GM10248 (cell line): ENCODE measurements at regions not wholly inside any gene's neighbourhood (a gene's known extent, or its start where the extent isn't known, plus 50 kb on each side); places are given as distances from the start of the nearest gene placed in this dataset.

ENCODE experiments used
- CTCF ChIA-PET: fragments of 300-600 bp; sonication (Branson Sonifier 250); formaldehyde crosslinking; extraction: SDS; loops from one replicate; lab custom pipeline; 2021; ENCODE audit warnings: antibody characterized with exemption; lab: Yijun Ruan, JAX
- POLR2A ChIA-PET: fragments of 350-650 bp; sonication (Branson Sonifier 250); formaldehyde crosslinking; extraction: SDS; loops from one replicate; lab custom pipeline; 2020; ENCODE audit warnings: antibody characterized with exemption; lab: Yijun Ruan, JAX
- DNase-seq: peaks from one replicate; pipeline ENCODE4 v3.0.0; 2012; ENCODE audit errors: extremely low spot score
- TF ChIP-seq, protein P1 (sequence below): IDR thresholded peaks from 2 replicates; pipeline ENCODE4 v1.5.1; 2012; ENCODE audit warnings: mild to moderate bottlenecking, low read depth; ENCODE audit errors: extremely low read depth, missing control alignments, control extremely low read depth

DNA sequence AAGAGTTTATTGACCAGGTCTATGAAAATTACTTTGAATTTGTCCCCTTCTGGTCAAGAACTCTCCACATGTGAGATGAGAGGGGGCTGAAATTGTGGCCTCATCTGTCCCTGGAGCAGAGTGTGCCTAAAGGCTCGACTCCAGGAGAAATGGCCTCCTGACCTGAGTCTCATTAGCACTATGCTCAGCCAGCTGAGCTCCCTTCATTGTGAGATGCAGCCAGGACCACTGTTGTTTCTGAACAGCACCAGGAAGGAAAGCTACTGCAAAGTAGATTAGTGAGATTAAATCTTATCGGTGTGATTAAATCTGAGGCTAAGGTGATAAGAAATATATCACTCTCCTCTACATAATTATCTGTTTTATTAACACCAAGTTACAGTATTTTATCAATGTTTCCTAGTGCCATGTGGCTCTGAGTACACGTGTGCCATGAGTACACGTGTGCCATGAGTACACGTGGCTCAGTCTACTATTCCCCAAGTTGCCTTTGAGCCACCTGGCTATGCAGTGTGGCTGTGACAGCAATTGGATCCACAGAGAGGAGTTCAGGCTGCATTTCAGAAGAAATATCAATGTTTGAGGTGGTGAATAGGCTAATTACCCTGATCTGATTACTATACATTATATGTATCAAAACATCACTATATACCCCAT is 126.9 kb downstream of the IPMK start:
- no peak for DNase-seq
- CTCF ChIA-PET, result no interaction called here
- POLR2A ChIA-PET, result no interaction called here
- TF ChIP-seq, protein P1, sequence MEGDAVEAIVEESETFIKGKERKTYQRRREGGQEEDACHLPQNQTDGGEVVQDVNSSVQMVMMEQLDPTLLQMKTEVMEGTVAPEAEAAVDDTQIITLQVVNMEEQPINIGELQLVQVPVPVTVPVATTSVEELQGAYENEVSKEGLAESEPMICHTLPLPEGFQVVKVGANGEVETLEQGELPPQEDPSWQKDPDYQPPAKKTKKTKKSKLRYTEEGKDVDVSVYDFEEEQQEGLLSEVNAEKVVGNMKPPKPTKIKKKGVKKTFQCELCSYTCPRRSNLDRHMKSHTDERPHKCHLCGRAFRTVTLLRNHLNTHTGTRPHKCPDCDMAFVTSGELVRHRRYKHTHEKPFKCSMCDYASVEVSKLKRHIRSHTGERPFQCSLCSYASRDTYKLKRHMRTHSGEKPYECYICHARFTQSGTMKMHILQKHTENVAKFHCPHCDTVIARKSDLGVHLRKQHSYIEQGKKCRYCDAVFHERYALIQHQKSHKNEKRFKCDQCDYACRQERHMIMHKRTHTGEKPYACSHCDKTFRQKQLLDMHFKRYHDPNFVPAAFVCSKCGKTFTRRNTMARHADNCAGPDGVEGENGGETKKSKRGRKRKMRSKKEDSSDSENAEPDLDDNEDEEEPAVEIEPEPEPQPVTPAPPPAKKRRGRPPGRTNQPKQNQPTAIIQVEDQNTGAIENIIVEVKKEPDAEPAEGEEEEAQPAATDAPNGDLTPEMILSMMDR, result no peak

DNA sequence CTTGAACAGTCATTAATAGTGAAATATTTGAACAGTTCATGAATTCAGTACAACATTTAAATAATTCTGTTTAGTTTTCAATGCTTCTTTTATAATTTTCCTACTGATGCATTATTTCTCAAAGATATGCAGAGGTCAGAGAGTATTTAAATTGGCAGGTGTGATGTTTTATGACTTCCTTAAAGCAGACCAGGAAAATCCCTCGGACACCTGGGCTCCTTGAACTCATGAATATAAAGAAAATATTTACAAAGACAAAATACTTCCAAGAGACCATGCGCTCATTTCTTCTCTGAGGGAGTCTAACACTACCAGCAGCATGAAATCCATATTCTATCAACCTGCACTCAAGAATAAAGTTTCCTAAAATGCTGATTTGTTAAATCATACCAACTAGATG is 127.6 kb downstream of the IPMK start:
- ChIA-PET CTCF (no interaction called here), POLR2A (no interaction called here)
- no peak for DNase-seq
- TF ChIP-seq, protein P1, result no peak

DNA sequence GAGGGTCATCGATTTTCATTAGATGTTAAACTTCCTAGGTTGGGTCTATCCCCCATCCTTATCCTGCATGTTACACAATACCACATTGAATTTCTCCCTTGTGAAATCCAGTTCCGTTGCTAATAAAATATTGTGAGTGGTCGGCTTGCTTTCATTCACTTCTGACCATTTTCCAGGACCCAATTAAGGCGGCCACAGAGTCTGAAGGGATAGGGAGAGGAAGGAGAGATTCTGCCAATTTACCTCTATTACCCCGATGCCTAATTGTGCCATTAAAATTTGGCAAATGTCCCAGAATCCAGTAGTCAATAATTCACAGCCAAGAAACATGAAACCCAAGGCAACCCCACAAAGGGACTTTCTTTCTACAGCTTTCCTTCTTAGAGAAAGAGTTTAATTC is 129.9 kb downstream of the IPMK start:
- DNase-seq, result no peak
- TF ChIP-seq, protein P1, result no peak
- ChIA-PET CTCF (no interaction called here), POLR2A (no interaction called here)

DNA sequence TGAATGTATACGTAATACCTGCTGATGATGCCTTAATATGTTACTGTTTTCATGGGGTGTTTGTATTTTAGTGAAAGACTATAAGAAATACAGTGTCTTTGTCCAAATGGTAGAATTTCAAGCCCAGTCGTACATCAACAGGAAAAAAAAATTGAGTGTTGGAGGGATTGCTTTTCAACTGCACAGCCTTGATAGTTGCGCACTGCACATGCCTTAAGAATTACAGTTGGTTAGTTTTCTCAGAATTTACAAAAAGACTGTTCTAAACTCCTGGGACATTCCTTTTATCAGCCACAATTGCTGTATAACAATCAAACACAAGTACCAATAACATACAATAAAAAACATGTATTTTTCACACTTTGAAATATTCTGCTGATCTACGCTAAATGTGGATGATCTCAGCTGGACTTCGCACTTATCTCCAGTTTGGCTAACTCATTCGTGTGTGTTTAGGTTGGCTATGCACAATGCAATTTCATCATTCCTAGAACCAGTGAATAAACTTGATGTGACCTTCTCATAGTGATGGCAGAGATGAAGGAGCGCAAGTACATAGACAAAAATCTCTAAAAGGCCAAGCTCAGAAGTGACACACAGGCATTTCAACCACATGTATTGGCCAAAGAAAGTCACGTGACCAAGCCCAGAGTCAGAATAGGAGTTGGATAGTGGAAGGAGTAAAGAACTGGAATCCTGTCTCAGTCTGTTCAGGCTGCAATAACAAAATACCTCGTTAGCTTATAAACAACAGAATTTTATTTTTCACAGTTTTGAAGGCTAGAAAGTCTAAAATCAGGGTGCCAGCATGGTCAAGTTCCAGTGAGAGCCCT is 152.3 kb downstream of the IPMK start:
- TF ChIP-seq, protein P1, result no peak
- POLR2A ChIA-PET, result no interaction called here
- DNase-seq, result no peak
- CTCF ChIA-PET, result interaction anchor here (1.2 kb wide), 1 partner anchor 37 kb away, joined by 4 read pairs; no protein-coding TSS in a partner anchor

DNA sequence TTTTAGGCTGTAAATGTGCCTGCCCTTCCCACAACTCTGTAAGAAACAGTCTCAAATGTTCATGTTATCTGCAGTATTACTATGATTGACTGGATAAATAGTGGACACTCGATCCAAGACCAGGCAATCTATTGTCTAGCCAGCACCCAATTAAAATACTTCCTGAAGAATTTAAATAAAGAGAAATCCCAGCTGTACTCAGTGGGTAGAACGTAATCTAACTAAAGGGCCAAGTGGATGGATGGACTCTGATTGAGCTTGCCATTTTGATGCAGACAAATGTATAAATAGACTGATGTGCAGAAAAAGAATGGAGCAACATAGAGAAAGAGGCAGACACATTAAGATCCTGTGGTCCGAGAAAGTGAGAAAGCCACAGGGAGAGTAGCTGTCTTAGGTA is 158.0 kb downstream of the IPMK start:
- CTCF ChIA-PET, result interaction anchor here (2.4 kb wide), 1 partner anchor 12 kb away, joined by 6 read pairs; no protein-coding TSS in a partner anchor
- DNase-seq, result no peak
- TF ChIP-seq, protein P1, result no peak
- POLR2A ChIA-PET, result no interaction called here

DNA sequence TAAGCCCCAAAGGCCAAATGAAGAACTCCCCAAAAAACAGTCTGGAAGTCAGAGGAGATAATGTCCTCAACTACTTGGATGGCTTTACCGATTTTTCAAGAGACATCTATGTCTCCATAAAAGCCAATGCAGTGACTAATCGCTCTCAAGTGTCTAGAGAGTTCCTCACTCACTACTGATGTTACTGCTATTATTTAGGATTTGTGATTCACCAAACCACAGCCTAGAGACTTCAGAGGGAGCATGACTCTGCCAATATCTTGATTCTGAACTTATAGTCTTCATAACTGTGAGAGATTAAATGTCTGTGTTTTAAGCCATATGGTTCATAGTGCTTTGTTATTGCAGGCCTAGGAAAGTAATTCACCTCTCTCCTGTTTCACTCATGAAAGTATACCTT is 160.2 kb downstream of the IPMK start:
- no peak for DNase-seq
- TF ChIP-seq, protein P1, result no peak
- ChIA-PET POLR2A (no interaction called here), CTCF (no interaction called here)
